NCI-H2029 (cell line): ENCODE measurements at regions not wholly inside any gene's neighbourhood (a gene's known extent, or its start where the extent isn't known, plus 50 kb on each side); places are given as distances from the start of the nearest gene placed in this dataset.

Experiments
- DNase-seq: peaks from one replicate; lab custom pipeline; 2025; lab: John Stamatoyannopoulos, UW

GRCh38 chr1:55670331-55671082 lies 455.3 kb upstream of the USP24 start:
- no peak for DNase-seq

- DNase-seq, result no peak
Observed at GRCh38 chr1:55669293-55669692, 454.1 kb upstream of the USP24 start.

GRCh38 chr1:55662875-55663274 lies 447.7 kb upstream of the USP24 start:
- DNase-seq, result no peak

DNA sequence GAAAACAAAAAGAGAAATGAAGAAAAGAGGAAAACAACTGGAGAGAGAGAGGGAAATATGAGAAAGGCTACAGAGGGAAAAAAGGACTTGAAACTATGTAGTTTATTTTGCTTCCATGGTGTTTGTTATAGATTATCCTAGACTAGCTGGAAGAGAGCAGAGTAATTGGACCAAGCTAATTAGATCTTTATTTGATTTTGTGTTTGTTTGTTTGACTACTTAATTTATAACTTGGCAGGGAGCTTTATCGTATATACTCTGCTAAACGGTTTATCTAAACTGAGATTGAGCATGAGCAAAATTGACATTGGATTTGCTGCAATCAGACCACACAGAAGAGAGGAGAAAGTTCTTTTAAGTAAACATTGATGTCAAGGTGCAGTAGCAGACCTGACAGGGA lies 443.8 kb upstream of the USP24 start:
- DNase-seq, result no peak

- no peak for DNase-seq
Observed at GRCh38 chr1:55654750-55655149, 439.6 kb upstream of the USP24 start.

- DNase-seq, result no peak
Observed at GRCh38 chr1:55654171-55654570, 439.0 kb upstream of the USP24 start.

GRCh38 chr1:55650444-55650843 lies 435.3 kb upstream of the USP24 start:
- DNase-seq, result no peak

- no peak for DNase-seq
Observed at GRCh38 chr1:55646181-55646580, 431.0 kb upstream of the USP24 start.

- DNase-seq, result no peak
Observed at GRCh38 chr1:55645270-55645669, 430.1 kb upstream of the USP24 start.

GRCh38 chr1:55641947-55642346 lies 426.8 kb upstream of the USP24 start:
- no peak for DNase-seq

- DNase-seq, result peak; percentile 22
Observed at GRCh38 chr1:55640708-55641473, 425.7 kb upstream of the USP24 start.

DNA sequence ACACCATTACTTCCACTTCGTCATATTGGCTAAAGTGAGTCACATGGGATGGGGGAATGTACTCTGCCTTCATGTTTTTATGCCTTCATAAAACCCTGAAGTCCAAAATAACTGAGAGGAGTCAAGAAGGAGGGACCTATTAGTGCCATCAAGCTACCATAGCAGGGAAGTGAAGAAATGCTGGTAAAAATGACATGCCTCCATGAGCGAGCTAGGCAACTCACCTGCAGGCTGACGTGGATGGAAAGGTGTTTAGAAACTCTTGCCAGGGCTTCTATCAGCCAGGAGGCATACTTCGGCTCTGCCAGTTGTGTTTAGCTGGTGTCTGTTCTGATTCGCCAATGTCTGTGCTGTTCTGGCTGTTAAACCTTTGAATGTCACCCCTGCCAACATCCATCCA lies 424.4 kb upstream of the USP24 start:
- no peak for DNase-seq

- no peak for DNase-seq
Observed at GRCh38 chr1:55639051-55639450, 423.9 kb upstream of the USP24 start.

DNA sequence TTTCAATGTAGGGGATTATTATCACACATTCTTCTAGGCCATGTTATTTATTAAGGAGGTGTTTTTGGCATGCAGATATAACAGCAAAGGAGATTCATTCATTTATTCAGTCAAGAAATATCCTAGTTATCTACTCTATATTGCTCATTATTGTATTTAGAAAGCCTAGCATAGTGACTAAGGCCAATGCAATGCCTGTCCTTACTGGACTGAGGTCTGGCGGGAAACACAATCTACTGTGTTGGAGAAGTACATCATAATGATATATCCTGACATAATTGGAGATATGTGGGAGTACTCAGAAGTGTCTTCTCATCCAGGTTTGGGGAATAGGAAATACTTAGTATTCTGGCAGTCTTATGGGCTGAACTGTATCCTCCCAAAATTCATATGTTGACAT lies 421.5 kb upstream of the USP24 start:
- DNase-seq, result no peak

DNA sequence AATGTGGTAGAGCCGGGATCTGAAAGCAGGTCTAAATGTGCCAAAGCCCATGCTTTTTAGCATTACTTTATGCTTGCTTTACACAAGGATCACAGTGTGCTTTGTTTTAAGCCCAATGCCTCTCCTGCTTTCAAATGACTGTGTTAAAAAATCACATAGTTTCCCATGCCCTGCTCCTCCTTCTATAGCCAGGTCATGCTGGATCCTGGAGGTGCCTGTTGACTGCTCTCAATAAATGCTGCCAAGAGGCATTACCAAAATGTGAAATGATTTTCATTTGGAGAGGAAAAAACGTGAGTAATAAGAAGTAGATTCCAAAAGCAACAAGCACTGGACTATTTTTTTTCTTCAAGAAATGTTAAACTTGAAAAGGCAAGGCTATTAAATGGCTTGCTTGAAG lies 420.7 kb upstream of the USP24 start:
- DNase-seq, result no peak

DNA sequence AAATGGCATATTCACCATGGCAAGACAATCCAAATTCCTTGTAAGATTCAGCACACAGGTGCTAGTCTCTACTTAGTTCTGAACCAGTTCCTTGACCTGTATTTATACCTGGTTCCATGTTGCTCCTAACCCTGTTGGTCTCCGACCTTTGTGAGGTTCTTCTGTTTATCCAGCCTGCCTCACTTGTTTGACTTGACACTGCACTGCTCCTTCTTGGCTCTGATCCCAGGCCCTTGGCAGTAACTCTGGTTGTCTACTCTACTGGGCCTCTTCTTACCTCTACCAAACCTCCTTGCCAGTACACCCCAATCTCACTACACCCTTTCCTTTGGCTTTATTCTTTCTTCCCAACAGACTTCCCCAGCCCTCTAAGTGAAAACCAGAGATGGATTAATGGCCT lies 419.4 kb upstream of the USP24 start:
- DNase-seq, result no peak

GRCh38 chr1:55632906-55633305 lies 417.7 kb upstream of the USP24 start:
- peak; percentile 69 for DNase-seq

- no peak for DNase-seq
Observed at GRCh38 chr1:55632058-55632457, 416.9 kb upstream of the USP24 start.

GRCh38 chr1:55631509-55631908 lies 416.3 kb upstream of the USP24 start:
- no peak for DNase-seq

- no peak for DNase-seq
Observed at GRCh38 chr1:55626326-55626725, 411.2 kb upstream of the USP24 start.

GRCh38 chr1:55624766-55625165 lies 409.6 kb upstream of the USP24 start:
- no peak for DNase-seq

GRCh38 chr1:55623311-55623710 lies 408.1 kb upstream of the USP24 start:
- no peak for DNase-seq

DNA sequence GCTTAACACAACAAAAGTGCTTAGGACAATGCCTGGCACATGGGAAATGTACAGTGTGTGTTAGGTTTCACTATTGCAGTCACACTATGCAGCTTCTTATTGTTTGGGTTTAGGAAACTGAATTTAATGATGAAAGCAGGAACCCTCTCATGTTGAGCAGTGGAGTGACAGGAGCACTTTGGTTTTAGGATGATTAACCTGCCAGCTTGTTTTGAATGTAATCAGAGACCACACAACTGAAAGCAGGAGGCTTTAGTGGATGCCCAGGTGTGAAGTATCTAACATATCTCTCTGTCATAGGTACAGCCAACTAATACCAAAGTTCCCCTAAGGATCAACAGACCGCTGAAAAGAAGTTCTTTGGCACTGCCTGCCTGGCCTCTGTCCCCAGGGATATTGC lies 406.9 kb upstream of the USP24 start:
- no peak for DNase-seq

GRCh38 chr1:55618199-55618598 lies 403.0 kb upstream of the USP24 start:
- no peak for DNase-seq
